OCI-LY3 (cell line): ENCODE measurements at regions not wholly inside any gene's neighbourhood (a gene's known extent, or its start where the extent isn't known, plus 50 kb on each side); places are given as distances from the start of the nearest gene placed in this dataset.

Experiments used
- H2AFZ ChIP-seq: fragments of 200-600, 300-600 bp; shearing (Covaris generic); 2 replicates; pipeline ENCODE4 v1.6.0; 2014; ENCODE audit warnings: antibody characterized with exemption, low read depth, low read length
- H3K27ac ChIP-seq: fragments of 200-600, 300-600 bp; sonication (generic); 2 replicates; pipeline ENCODE4 v1.5.1; 2014; ENCODE audit warnings: mild to moderate bottlenecking, low read length, moderate library complexity, mixed read lengths
- H3K27me3 ChIP-seq: fragments of 200-600, 300-600 bp; sonication (generic); 2 replicates; pipeline ENCODE4 v1.6.1; 2014; ENCODE audit warnings: low read depth, low read length, mixed read lengths
- H3K36me3 ChIP-seq: fragments of 200-600, 300-600 bp; sonication (generic); replicated peaks from 2 replicates; pipeline ENCODE3; 2014; ENCODE audit warnings: low read depth, low read length, mixed read lengths
- H3K4me1 ChIP-seq: fragments of 300-600, 200-600 bp; sonication (generic); 2 replicates; pipeline ENCODE4 v1.6.1; 2014; ENCODE audit warnings: low read length, mixed read lengths
- H3K4me2 ChIP-seq: fragments of 200-600, 300-600 bp; sonication (generic); 2 replicates; pipeline ENCODE4 v1.6.1; 2014; ENCODE audit warnings: low read length, mixed read lengths
- H3K4me3 ChIP-seq: fragments of 300-600, 200-600 bp; sonication (generic); 2 replicates; pipeline ENCODE4 v1.5.1; 2014; ENCODE audit warnings: antibody characterized with exemption, mild to moderate bottlenecking, low read length, moderate library complexity
- H3K79me2 ChIP-seq: fragments of 300-600, 200-600 bp; shearing (Covaris generic); 2 replicates; pipeline ENCODE4 v1.6.1; 2014; ENCODE audit warnings: mild to moderate bottlenecking, low read length, mixed read lengths
- H3K9ac ChIP-seq: fragments of 300-600, 200-600 bp; shearing (Covaris generic); 2 replicates; pipeline ENCODE4 v1.6.0; 2014; ENCODE audit warnings: mild to moderate bottlenecking, low read length, moderate library complexity
- H3K9me3 ChIP-seq: fragments of 200-600, 300-600 bp; shearing (Covaris generic); 2 replicates; pipeline ENCODE4 v1.6.1; 2014; ENCODE audit warnings: low read length, mixed read lengths; ENCODE audit not compliant: insufficient read depth
- H4K20me1 ChIP-seq: fragments of 200-600, 300-600 bp; sonication (generic); 2 replicates; pipeline ENCODE4 v1.6.1; 2016; ENCODE audit warnings: low read length, mixed read lengths; ENCODE audit not compliant: insufficient read depth
- CTCF ChIP-seq: fragments of 200-600, 300-600 bp; sonication (generic); IDR thresholded peaks from 2 replicates; pipeline ENCODE4 v1.5.1; 2014; ENCODE audit warnings: antibody characterized with exemption, low read length, low read depth
- EZH2phosphoT487 ChIP-seq: fragments of 200-600 bp; shearing (Covaris generic); IDR thresholded peaks from 2 replicates; pipeline ENCODE4 v1.6.1; 2018; ENCODE audit warnings: antibody characterized with exemption, mixed run types, low read depth

GRCh38 chr18:14916851-14917250 lies 168.9 kb downstream of the ANKRD30B start:
- Histone ChIP-seq H3K4me3 (no peak overlapping the region), H2AFZ (no peak overlapping the region), H3K27me3 (no peaks in the 10 kb centered on the region), H3K27ac (no peak overlapping the region), H3K4me1 (no peaks in the 10 kb centered on the region), H3K9me3 (no peaks in the 10 kb centered on the region), H3K79me2 (no peaks in the 10 kb centered on the region), H4K20me1 (no peaks in the 10 kb centered on the region), H3K4me2 (no peak overlapping the region), H3K36me3 (no peaks in the 10 kb centered on the region), H3K9ac (no peak overlapping the region)
- TF ChIP-seq EZH2phosphoT487 (no peak), CTCF (no peak)

- H3K27me3 ChIP-seq: no peaks in the 10 kb centered on the region
- H3K36me3 ChIP-seq: no peaks in the 10 kb centered on the region
- H3K4me1 ChIP-seq: no peaks in the 10 kb centered on the region
- H3K9me3 ChIP-seq: no peaks in the 10 kb centered on the region
- no peaks in the 10 kb centered on the region for H3K79me2 ChIP-seq
- H3K4me3 ChIP-seq: no peak overlapping the region
- no peaks in the 10 kb centered on the region for H4K20me1 ChIP-seq
- no peak overlapping the region for H3K9ac ChIP-seq
- no peak overlapping the region for H3K4me2 ChIP-seq
- TF ChIP-seq EZH2phosphoT487 (no peak), CTCF (no peak)
- no peak overlapping the region for H3K27ac ChIP-seq
- H2AFZ ChIP-seq: no peak overlapping the region
These were observed 169.3 kb downstream of the ANKRD30B start for GRCh38 chr18:14917311-14917710.

GRCh38 chr18:14919666-14920065 lies 171.7 kb downstream of the ANKRD30B start:
- TF ChIP-seq EZH2phosphoT487 (no peak), CTCF (no peak)
- Histone ChIP-seq H3K4me2 (no peak overlapping the region), H3K27ac (no peak overlapping the region), H3K36me3 (no peaks in the 10 kb centered on the region), H3K4me3 (no peak overlapping the region), H4K20me1 (no peaks in the 10 kb centered on the region), H2AFZ (no peak overlapping the region), H3K79me2 (no peaks in the 10 kb centered on the region), H3K9me3 (no peaks in the 10 kb centered on the region), H3K9ac (no peak overlapping the region), H3K4me1 (no peaks in the 10 kb centered on the region), H3K27me3 (no peaks in the 10 kb centered on the region)

- Histone ChIP-seq H3K27ac (no peak overlapping the region), H2AFZ (no peak overlapping the region), H3K36me3 (no peaks in the 10 kb centered on the region), H3K79me2 (no peaks in the 10 kb centered on the region), H3K4me3 (no peak overlapping the region), H3K4me1 (peaks cover 3% of the 10 kb centered on the region; the same call in 1 of the 2 replicates), H3K4me2 (no peak overlapping the region), H3K9me3 (no peaks in the 10 kb centered on the region), H3K9ac (no peak overlapping the region), H4K20me1 (no peaks in the 10 kb centered on the region), H3K27me3 (no peaks in the 10 kb centered on the region)
- no peak for TF ChIP-seq CTCF
- TF ChIP-seq EZH2phosphoT487: no peak
These were observed 173.1 kb downstream of the ANKRD30B start for GRCh38 chr18:14921031-14921430.
